OCI-LY7 (cell line): ENCODE measurements at regions not wholly inside any gene's neighbourhood (a gene's known extent, or its start where the extent isn't known, plus 50 kb on each side); places are given as distances from the start of the nearest gene placed in this dataset.

Source experiments
- CTCF ChIP-seq: fragments of 200-600 bp; sonication (generic); conservative IDR thresholded peaks from 2 replicates; pipeline ENCODE4 v1.5.1; 2014; ENCODE audit warnings: mild to moderate bottlenecking, antibody characterized with exemption, low read length, moderate library complexity, mixed read lengths
- EZH2phosphoT487 ChIP-seq: fragments of 200-600 bp; sonication (generic); IDR thresholded peaks from 2 replicates; pipeline ENCODE4 v1.6.1; 2018; ENCODE audit warnings: low read depth, borderline replicate concordance, mild to moderate bottlenecking, mixed run types, antibody characterized with exemption, low read length, moderate library complexity, mixed read lengths

GRCh38 chr2:219852626-219853025, 225.2 kb downstream of the SLC4A3 start:
- no peak for TF ChIP-seq CTCF
- no peak for TF ChIP-seq EZH2phosphoT487
